Activated naive CD4-positive, alpha-beta T cell treated with anti-CD3 and anti-CD28 coated beads, Interleukin-2, amount 50 U/mL, for 24 hours (primary cell): ENCODE measurements at regions not wholly inside any gene's neighbourhood (a gene's known extent, or its start where the extent isn't known, plus 50 kb on each side); places are given as distances from the start of the nearest gene placed in this dataset.
"Not testable (repeated sequence)": the region's sequence is repeated elsewhere in the genome, so short reads cannot be mapped to it uniquely, and the experiment has no call there.

Experiments used
- H3K27ac Mint-ChIP-seq: one replicate; pipeline ENCODE4 v1.8.0; 2021; ENCODE audit warnings: mild to moderate bottlenecking, mixed read lengths
- H3K27me3 Mint-ChIP-seq: one replicate; pipeline ENCODE4 v1.8.0; 2021; ENCODE audit warnings: mixed read lengths
- H3K36me3 Mint-ChIP-seq: one replicate; pipeline ENCODE4 v1.8.0; 2021; ENCODE audit warnings: mixed read lengths
- H3K4me1 Mint-ChIP-seq: one replicate; pipeline ENCODE4 v1.8.0; 2021; ENCODE audit warnings: mixed read lengths
- H3K4me3 Mint-ChIP-seq: one replicate; pipeline ENCODE4 v1.8.0; 2021; ENCODE audit warnings: mild to moderate bottlenecking, mixed read lengths
- H3K9me3 Mint-ChIP-seq: one replicate; pipeline ENCODE4 v1.8.0; 2021; ENCODE audit warnings: mixed read lengths

DNA sequence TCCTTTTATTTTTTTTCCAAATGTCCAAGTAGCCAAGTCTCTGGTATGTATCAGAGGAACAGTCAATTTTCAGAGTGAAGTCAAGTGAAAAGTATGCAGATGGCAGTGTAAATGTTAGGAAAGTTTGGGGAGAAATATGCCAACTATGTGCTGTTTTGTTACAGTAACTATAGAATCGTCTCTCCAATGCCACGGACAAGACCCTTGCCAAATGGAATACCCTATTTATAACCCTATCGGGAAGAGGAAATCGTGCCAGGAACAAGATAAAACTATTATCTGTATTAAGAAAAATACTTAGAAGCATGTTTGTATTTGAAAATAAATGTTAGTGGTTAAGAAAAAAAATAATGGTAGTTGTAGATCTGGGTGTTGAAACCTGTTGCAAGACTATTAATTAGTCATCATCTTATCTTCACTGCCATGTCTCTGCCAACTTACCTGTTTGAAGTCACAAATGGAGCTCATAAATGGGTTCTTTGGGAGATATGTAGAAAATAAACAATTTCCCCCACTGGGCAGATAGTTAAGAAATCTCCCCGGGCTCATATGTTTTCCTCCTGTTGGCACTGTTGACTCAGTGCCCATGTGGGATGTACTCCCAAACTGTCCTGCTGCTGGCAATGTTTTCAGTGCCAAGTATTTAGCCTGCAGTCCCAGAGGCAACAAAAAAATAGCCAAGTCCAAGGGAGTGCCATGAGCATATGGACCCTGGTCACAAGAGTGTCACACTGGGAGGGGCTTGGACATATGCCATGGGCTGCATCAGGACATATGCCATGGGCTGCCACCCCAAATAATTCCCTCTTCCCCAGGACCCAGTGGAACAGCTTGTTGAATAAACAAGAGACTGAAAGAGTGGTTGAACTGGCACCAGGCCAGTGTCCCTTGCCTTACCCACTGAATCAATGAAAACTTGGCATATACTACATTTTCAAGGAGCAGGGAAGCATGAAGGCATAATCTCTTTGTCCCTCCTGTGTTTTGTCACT, 366.9 kb downstream of the OSR1 start:
- no peak overlapping the region for H3K27ac Mint-ChIP-seq
- H3K27me3 Mint-ChIP-seq = no peaks in the 10 kb centered on the region
- no peaks in the 10 kb centered on the region for H3K4me1 Mint-ChIP-seq
- no peaks in the 10 kb centered on the region for H3K9me3 Mint-ChIP-seq
- H3K36me3 Mint-ChIP-seq = no peaks in the 10 kb centered on the region
- no peak overlapping the region for H3K4me3 Mint-ChIP-seq

DNA sequence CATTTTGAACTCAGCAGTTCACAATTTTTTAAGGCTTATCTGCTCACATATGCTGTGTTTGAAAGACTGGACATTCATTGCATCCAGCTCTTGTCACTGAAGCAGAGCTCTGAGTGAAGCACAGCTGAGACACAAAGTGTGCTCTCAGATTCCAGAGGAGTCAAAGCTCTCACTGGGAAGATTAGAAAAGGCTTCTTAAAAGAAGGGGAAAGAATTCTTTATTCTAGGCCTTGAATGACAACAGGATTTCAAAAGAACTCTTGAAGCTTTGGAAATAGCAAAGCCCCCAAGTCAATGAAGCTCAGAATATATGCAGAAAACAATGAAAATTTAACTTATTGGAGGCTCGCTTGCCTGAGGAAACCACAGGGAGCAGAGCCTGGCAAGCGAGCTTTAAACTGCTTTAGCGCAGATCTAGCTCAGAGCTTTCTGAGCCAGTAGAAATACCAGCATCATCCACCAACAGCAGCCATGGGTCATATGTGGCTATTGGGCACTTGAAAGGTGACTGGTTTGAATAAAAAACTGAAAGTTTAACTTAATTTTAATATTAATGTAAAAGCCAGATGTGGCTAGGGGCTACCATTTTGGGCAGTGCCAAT, 369.7 kb downstream of the OSR1 start:
- Mint-ChIP-seq H3K27ac (no peak overlapping the region), H3K27me3 (no peaks in the 10 kb centered on the region), H3K9me3 (no peaks in the 10 kb centered on the region), H3K36me3 (no peaks in the 10 kb centered on the region), H3K4me3 (no peak overlapping the region), H3K4me1 (no peaks in the 10 kb centered on the region)

DNA sequence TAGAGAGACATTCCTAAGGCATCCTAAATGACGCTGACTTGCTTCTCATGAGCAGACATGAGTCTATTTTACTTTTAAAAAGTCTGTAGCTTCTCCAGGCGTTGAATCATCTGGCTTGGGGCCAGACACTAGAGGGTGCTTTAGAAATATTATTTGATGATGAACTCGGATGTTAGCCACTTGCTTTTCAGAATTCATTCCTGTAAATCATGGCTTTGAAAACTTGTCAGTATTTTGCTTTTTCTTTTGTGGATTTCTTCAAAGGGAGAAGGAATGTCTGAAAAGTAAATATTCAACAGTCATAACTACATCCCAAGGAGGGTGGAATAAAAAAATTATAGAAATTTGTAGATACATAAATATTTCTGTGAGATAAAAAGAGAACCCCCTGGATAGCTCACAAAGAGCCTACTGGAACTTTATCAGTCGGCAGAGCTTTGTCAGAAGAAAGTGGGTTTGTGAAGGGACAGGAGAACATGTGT, 370.8 kb downstream of the OSR1 start:
- Mint-ChIP-seq H3K4me3 (no peak overlapping the region), H3K27me3 (no peaks in the 10 kb centered on the region), H3K9me3 (no peaks in the 10 kb centered on the region), H3K4me1 (no peaks in the 10 kb centered on the region), H3K27ac (no peak overlapping the region), H3K36me3 (no peaks in the 10 kb centered on the region)

DNA sequence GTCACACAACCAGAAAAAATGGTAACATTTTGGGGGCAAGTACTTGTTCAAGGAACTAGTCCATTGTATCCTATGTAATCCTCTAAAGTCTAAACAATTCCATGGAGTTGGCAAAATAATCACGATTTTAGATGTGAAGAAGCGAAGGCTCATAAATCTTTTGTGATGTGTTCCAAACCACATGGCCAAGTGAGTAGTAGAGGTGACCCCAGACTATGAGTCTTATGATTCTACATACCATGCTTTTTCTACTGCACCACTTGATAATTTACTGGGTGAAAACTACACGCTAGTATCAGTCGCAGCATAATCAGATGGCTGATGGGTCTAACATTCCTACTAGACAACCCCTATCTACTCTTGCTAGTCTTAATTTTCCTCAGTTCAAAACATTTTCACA, 371.4 kb downstream of the OSR1 start:
- Mint-ChIP-seq H3K36me3 (no peaks in the 10 kb centered on the region), H3K4me1 (no peaks in the 10 kb centered on the region), H3K9me3 (no peaks in the 10 kb centered on the region), H3K4me3 (no peak overlapping the region), H3K27ac (no peak overlapping the region), H3K27me3 (no peaks in the 10 kb centered on the region)

DNA sequence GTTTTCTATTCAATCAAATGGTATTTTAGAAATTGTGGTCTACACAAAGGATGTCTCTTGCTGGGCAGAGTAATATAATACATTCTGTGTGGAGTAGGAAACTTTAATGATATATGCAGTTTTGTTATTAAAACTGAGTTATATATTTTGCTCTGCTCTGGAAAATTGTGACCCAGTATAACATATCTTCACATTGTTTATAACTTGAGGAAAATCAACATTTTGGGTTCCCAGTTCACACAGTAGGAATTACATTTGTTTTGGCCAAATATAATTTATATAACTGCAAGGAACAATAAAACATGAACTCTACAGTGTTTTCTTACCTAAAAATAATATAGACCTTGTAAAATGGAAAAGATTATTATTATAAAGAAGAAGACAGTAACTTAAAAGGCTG, 372.4 kb downstream of the OSR1 start:
- Mint-ChIP-seq H3K4me1 (no peaks in the 10 kb centered on the region), H3K9me3 (no peaks in the 10 kb centered on the region), H3K36me3 (no peaks in the 10 kb centered on the region), H3K27me3 (no peaks in the 10 kb centered on the region), H3K27ac (no peak overlapping the region), H3K4me3 (no peak overlapping the region)

DNA sequence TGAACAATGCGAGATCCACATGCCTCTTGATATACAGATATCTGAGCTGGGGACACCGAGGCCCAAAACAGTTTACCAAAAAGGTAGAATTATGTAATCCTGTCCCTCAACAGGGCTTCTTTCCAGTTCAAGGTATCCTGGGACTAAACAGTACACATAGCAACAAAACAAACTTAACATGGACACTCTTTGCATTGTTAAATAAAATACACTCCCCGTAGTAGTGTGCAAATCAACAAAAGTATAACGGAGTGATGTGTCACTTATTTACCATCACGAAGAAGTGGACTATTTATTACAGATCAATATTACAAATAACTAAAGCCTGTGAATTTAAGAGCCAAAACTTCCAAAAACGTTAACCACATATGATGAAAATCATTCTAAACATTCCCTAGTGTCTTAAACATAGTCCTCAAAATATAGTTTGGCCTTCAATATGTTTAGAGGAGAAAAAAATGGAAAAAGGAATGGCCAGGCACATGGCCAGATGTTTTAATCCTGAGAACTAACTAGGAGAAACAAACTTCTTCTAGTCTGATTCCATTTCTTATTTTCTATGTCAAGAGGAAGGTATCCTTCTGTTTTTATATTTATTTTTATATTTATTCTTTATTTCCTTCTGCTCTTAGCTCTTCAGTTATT, 377.5 kb downstream of the OSR1 start:
- Mint-ChIP-seq H3K27ac (no peak overlapping the region), H3K4me3 (no peak overlapping the region), H3K27me3 (no peaks in the 10 kb centered on the region), H3K9me3 (no peaks in the 10 kb centered on the region), H3K36me3 (peaks cover 8% of the 10 kb centered on the region), H3K4me1 (no peaks in the 10 kb centered on the region)

DNA sequence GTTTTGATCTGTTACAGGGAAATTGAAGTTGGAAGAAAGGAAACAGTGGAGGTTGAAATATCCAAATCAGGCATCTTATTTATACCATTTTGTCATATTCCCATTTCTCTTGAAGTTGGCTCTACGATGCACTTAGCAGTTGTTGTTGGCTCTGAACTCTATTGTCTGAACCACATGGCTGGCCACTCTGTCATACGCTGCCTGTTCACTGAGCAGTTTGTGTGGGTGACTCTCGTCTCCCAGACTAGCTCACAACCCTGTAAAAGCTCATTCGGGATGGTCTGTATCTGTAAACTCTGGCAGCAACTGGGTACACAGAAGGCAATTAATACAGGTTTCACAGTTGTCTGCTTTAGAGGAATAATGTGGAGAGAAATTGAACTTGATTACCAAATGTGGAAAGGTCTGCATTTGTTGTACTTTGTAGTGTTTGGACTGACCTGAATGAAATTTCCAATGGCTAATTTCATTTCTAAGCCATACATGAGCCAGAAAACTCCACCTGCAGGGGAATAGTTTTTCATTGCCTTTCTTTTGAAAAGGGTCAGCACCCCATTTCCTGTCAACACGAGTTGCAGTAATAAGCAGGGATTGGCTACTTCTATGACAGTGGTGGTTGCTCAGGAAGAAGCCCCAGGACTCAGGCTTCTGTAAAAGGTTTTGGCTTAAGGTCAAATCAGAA, 378.2 kb downstream of the OSR1 start:
- no peak overlapping the region for H3K4me3 Mint-ChIP-seq
- H3K9me3 Mint-ChIP-seq = peaks cover 4% of the 10 kb centered on the region
- no peaks in the 10 kb centered on the region for H3K4me1 Mint-ChIP-seq
- H3K27ac Mint-ChIP-seq = no peak overlapping the region
- H3K27me3 Mint-ChIP-seq = no peaks in the 10 kb centered on the region
- peaks cover 10% of the 10 kb centered on the region for H3K36me3 Mint-ChIP-seq

DNA sequence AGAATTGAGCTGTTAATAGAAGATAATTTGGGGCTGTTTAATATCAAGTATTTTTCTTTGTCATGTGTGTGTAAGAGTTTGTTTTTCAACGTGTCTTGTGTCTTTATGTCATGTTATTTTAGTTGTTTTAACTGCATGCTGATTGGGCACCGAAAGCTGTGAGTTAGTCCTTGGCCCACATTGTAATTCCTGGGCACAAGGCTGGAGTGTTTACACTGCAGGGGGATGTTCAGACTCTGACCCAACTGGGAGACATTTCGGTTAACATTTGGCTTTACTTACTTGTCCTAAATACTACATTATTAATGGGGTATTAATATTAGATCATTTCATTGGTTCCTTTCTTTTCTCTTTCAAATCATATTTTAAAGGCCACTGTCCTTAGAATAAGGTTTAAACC, 381.0 kb downstream of the OSR1 start:
- Mint-ChIP-seq H3K9me3 (peaks cover 4% of the 10 kb centered on the region), H3K36me3 (peaks cover 10% of the 10 kb centered on the region), H3K4me3 (no peak overlapping the region), H3K27ac (no peak overlapping the region), H3K27me3 (no peaks in the 10 kb centered on the region), H3K4me1 (no peaks in the 10 kb centered on the region)

DNA sequence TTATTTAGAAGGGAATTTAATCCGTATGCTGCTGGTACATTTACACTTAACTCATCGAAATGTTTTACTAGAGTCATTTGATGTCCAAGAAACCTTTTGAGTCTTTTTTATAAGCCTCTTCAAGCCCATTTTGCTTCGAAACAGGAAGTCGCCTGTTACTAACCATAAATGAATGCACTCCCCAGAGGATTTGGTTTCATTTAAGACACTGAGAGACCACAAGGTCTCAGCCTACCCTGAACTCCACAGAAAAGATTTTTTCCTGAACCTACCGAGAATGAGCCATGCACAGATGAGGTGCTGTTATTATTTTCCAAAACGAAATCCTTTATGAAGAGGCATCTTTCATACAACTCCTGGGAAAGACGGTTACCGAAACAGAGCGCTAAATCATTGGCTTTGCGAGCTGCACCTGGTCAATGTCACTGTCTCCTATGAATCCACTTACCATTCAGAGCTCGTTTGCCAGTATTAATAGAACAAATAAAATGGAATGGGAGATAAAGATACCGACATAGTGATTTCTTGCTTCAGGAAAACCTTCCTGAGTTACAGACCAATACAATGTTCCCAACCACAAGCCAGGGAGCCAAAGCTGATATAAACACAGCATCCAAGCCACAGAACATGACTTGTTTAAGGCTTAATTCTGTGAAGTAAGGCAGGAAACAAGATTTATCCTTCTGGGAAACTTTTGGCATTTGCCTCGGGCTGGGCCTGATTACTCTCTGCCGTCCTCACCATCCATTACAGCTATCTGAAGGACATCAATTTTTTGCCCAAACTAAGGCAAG, 382.1 kb downstream of the OSR1 start:
- Mint-ChIP-seq H3K27ac (no peak overlapping the region), H3K9me3 (peaks cover 4% of the 10 kb centered on the region), H3K4me3 (no peak overlapping the region), H3K36me3 (peaks cover 10% of the 10 kb centered on the region), H3K27me3 (no peaks in the 10 kb centered on the region), H3K4me1 (no peaks in the 10 kb centered on the region)

DNA sequence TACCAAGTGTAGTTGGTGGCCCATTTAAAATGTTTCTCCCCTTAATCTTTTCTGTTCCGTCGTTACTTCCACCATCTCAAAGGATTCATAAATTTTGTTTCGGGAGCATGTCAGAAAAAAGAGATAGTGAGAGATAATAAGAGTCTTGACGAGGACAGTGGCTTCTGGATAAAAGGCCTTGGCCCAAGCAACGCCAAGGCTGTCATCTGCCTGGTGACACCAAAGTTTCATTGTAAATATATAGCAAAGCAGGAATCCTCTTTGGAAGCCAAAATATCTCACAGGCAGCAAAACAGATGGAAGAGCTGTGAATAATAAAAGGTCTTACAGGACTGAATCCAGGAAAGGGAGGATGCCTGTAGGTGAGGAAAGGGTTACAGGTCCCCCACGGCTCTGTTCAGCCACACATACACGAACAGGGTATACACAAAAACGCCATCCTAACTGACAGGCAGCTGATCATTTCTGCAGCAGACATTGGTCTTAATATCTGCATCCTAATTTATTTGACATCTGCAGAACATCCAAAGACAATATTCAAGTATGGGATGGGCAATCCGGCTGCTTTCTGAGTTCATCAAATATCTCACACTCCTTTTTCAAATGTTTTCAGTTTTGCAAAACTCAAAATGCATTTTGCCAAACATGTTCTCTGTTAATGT, 382.8 kb downstream of the OSR1 start:
- Mint-ChIP-seq H3K27me3 (no peaks in the 10 kb centered on the region), H3K4me3 (no peak overlapping the region), H3K27ac (no peak overlapping the region), H3K4me1 (no peaks in the 10 kb centered on the region), H3K9me3 (peaks cover 4% of the 10 kb centered on the region), H3K36me3 (peaks cover 10% of the 10 kb centered on the region)

DNA sequence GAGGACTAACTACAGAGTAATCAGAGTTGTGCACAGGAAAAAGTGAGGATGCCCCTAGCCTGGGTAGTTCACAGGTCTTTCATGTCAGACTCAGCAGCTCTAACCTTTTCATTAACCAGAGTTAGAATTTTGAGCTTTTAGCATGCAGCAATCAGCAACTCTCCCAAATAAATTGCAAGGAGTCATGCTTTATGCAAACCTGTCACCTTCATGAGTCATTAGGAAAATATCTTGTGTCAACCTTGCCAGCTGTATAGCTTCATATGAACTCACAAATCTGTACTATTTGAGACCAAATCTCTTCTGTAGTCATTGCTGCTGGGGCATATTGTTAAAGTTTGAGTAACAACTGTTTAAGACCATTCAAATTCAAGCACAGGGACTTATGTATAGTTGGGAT, 382.3 kb upstream of the NT5C1B start:
- H3K27ac Mint-ChIP-seq = no peak overlapping the region

DNA sequence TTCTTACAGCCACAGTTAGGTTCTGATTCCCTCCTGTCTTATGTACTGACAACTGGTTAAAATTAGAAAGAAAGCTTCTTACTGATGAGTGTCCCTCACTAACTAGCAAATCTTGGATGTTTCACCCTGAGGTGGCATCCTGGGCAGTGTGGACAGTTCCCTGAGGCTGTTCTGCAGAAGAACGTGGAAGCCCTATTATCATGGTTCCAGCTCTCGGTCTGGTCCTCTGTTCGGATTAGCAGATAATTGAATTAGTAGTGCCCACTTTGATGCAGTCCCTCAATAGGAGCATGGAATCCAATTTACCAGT, 381.7 kb upstream of the NT5C1B start:
- no peaks in the 10 kb centered on the region for H3K4me1 Mint-ChIP-seq
- H3K36me3 Mint-ChIP-seq = peaks cover 5% of the 10 kb centered on the region
- no peak overlapping the region for H3K27ac Mint-ChIP-seq
- peaks cover 4% of the 10 kb centered on the region for H3K9me3 Mint-ChIP-seq
- no peak overlapping the region for H3K4me3 Mint-ChIP-seq
- no peaks in the 10 kb centered on the region for H3K27me3 Mint-ChIP-seq

More for the DNA sequence above, 382.3 kb upstream of the NT5C1B start:
- H3K9me3 Mint-ChIP-seq = peaks cover 4% of the 10 kb centered on the region
- H3K4me3 Mint-ChIP-seq = no peak overlapping the region
- no peaks in the 10 kb centered on the region for H3K4me1 Mint-ChIP-seq
- H3K36me3 Mint-ChIP-seq = peaks cover 8% of the 10 kb centered on the region
- no peaks in the 10 kb centered on the region for H3K27me3 Mint-ChIP-seq

DNA sequence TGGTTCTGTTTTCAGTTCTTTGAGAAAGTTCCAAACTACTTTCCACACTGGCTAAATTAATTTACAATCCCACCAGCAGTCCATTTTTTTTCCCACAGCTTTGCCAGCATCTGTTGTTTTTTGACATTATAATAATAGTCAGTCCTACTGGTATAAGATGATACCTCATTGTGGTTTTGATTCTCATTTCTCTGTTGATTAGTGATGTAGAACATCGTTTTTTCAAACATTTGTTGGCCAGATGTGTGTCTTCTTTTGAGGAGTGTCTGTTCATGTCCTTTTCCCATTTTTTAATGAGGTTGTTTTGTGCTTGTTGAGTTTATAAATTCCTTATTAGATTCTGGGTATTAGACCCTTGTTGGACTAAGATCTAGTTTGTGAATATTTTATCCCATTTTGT, 376.8 kb upstream of the NT5C1B start:
- Mint-ChIP-seq H3K27me3 (peaks cover 2% of the 10 kb centered on the region), H3K27ac (no peak overlapping the region), H3K4me1 (no peaks in the 10 kb centered on the region)

DNA sequence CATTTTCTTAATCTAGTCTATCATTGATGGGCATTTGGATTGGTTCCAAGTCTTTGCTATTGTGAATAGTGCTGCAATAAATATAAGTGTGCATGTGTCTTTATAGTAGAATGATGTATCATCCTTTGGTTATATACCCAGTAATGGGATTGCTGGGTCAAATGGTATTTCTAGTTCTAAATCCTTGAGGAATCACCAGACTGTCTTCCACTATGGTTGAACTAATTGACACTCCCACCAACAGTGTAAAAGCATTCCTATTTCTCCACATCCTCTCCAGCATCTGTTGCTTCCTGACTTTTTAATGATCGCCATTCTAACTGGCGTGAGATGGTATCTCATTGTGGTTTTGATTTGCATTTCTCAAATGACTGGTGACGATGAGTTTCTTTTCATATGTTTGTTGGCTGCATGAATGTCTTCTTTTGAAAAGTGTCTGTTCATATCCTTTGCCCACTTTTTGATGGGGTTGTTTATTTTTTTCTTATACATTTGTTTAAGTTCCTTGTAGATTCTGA, 374.4 kb upstream of the NT5C1B start:
- not testable (repeated sequence) for H3K9me3 Mint-ChIP-seq

More for the DNA sequence above, 376.8 kb upstream of the NT5C1B start:
- H3K9me3 Mint-ChIP-seq = peaks cover 3% of the 10 kb centered on the region
- H3K36me3 Mint-ChIP-seq = peaks cover 4% of the 10 kb centered on the region
- no peak overlapping the region for H3K4me3 Mint-ChIP-seq

More for the DNA sequence above, 374.4 kb upstream of the NT5C1B start:
- H3K27ac Mint-ChIP-seq, H3K4me3 Mint-ChIP-seq, H3K27me3 Mint-ChIP-seq, H3K4me1 Mint-ChIP-seq, H3K36me3 Mint-ChIP-seq: not testable (repeated sequence)
